ENCODE measurements at regions not wholly inside any gene's neighbourhood (a gene's known extent, or its start where the extent isn't known, plus 50 kb on each side); places are given as distances from the start of the nearest gene placed in this dataset.

GRCh38 chr11:111093061-111093460, 152.5 kb upstream of the POU2AF2 start:
- Histone ChIP-seq H3K9me3 (ENCODE audit: control insufficient read depth in 4 of 4, low read length in 3 of 4) (peaks cover 0 to 2% (median 0%) of the 10 kb centered on the region in 4 donors), H3K4me3 (ENCODE audit: low read depth in 1 of 3, low read length in 3 of 3) (no peak overlapping the region), H3K36me3 (ENCODE audit: control insufficient read depth in 4 of 4, insufficient read depth in 3 of 4, low read depth in 1 of 4, low read length in 3 of 4) (no peaks in the 10 kb centered on the region), H3K27me3 (ENCODE audit: control insufficient read depth in 4 of 4, insufficient read depth in 4 of 4, low read length in 3 of 4) (no peaks in the 10 kb centered on the region), H3K27ac (ENCODE audit: low read depth in 1 of 2, low read length in 2 of 2) (no peak overlapping the region), H3K9ac (ENCODE audit: low read depth in 1 of 2, low read length in 2 of 2) (no peak overlapping the region), H3K4me1 (ENCODE audit: control insufficient read depth in 4 of 4, insufficient read depth in 4 of 4, low read length in 3 of 4) (no peaks in the 10 kb centered on the region)
- no peak for DNase-seq (ENCODE audit: low spot score)
- 82% methylated on average over 4 of the region's 4 CpGs for WGBS
- TF ChIP-seq EGR1 (IDR thresholded peaks at IDR 0.05; ENCODE audit: low read depth in 2 of 2) (no peak), RAD21 (IDR thresholded peaks at IDR 0.05) (no peak), JUND (IDR thresholded peaks at IDR 0.05) (no peak), ZBTB33 (IDR thresholded peaks at IDR 0.05) (no peak), FOXA1 (IDR thresholded peaks at IDR 0.05) (no peak)
- TF ChIP-seq, protein P1, sequence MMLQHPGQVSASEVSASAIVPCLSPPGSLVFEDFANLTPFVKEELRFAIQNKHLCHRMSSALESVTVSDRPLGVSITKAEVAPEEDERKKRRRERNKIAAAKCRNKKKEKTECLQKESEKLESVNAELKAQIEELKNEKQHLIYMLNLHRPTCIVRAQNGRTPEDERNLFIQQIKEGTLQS (IDR thresholded peaks at IDR 0.05) = no peak

GRCh38 chr11:111091321-111091938, 154.1 kb upstream of the POU2AF2 start:
- H3K4me3 ChIP-seq (ENCODE audit: low read depth in 1 of 3, low read length in 3 of 3) = no peak overlapping the region
- TF ChIP-seq EGR1 (IDR thresholded peaks at IDR 0.05; ENCODE audit: low read depth in 2 of 2) = no peak
- no peak for TF ChIP-seq TAF1 (conservative IDR thresholded peaks at IDR 0.05)
- TF ChIP-seq RAD21 (IDR thresholded peaks at IDR 0.05) = no peak
- no peak for TF ChIP-seq SP1 (IDR thresholded peaks at IDR 0.05)
- WGBS = 65% methylated on average over 2 of the region's 2 CpGs
- H3K36me3 ChIP-seq (ENCODE audit: control insufficient read depth in 4 of 4, insufficient read depth in 3 of 4, low read depth in 1 of 4, low read length in 3 of 4) = no peaks in the 10 kb centered on the region
- no peaks in the 10 kb centered on the region for H3K4me1 ChIP-seq (ENCODE audit: control insufficient read depth in 4 of 4, insufficient read depth in 4 of 4, low read length in 3 of 4)
- no peaks in the 10 kb centered on the region for H3K27me3 ChIP-seq (ENCODE audit: control insufficient read depth in 4 of 4, insufficient read depth in 4 of 4, low read length in 3 of 4)
- H3K9me3 ChIP-seq (ENCODE audit: control insufficient read depth in 4 of 4, low read length in 3 of 4) = peaks cover 0 to 2% (median 0%) of the 10 kb centered on the region in 4 donors
- no peak overlapping the region for H3K27ac ChIP-seq (ENCODE audit: low read depth in 1 of 2, low read length in 2 of 2)
- no peak overlapping the region for H3K9ac ChIP-seq (ENCODE audit: low read depth in 1 of 2, low read length in 2 of 2)
- DNase-seq (ENCODE audit: low spot score) = no peak

DNA sequence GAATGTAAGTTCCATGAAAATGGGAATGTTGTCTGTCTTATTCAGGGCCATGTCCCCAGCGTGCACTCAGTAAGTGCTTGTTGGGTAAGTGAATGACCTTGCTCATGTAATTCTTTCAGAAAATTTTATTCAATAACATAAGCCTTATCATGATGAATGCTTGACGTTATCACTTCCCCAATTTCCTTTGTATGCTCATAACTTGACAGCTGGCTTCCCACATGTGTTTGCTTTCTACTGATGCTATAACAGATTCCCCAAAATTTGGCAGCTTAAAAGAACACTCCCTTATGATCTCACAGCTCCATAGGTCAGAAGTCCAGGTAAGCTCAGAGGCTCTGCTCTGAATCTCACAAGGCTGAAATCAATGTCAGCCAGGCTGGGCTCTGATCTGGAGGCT, 155.8 kb upstream of the POU2AF2 start:
- no peaks in the 10 kb centered on the region for H3K36me3 ChIP-seq (ENCODE audit: control insufficient read depth in 4 of 4, insufficient read depth in 3 of 4, low read depth in 1 of 4, low read length in 3 of 4)
- TF ChIP-seq FOXA2 (IDR thresholded peaks at IDR 0.05) = no peak
- TF ChIP-seq, protein P2, sequence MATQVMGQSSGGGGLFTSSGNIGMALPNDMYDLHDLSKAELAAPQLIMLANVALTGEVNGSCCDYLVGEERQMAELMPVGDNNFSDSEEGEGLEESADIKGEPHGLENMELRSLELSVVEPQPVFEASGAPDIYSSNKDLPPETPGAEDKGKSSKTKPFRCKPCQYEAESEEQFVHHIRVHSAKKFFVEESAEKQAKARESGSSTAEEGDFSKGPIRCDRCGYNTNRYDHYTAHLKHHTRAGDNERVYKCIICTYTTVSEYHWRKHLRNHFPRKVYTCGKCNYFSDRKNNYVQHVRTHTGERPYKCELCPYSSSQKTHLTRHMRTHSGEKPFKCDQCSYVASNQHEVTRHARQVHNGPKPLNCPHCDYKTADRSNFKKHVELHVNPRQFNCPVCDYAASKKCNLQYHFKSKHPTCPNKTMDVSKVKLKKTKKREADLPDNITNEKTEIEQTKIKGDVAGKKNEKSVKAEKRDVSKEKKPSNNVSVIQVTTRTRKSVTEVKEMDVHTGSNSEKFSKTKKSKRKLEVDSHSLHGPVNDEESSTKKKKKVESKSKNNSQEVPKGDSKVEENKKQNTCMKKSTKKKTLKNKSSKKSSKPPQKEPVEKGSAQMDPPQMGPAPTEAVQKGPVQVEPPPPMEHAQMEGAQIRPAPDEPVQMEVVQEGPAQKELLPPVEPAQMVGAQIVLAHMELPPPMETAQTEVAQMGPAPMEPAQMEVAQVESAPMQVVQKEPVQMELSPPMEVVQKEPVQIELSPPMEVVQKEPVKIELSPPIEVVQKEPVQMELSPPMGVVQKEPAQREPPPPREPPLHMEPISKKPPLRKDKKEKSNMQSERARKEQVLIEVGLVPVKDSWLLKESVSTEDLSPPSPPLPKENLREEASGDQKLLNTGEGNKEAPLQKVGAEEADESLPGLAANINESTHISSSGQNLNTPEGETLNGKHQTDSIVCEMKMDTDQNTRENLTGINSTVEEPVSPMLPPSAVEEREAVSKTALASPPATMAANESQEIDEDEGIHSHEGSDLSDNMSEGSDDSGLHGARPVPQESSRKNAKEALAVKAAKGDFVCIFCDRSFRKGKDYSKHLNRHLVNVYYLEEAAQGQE (IDR thresholded peaks at IDR 0.05) = no peak
- TF ChIP-seq, protein P3, sequence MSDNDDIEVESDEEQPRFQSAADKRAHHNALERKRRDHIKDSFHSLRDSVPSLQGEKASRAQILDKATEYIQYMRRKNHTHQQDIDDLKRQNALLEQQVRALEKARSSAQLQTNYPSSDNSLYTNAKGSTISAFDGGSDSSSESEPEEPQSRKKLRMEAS (IDR thresholded peaks at IDR 0.05) = no peak
- TF ChIP-seq TAF1 (conservative IDR thresholded peaks at IDR 0.05) = no peak
- TF ChIP-seq, protein P1 (IDR thresholded peaks at IDR 0.05) = no peak
- WGBS = 65% methylated on average over 2 of the region's 2 CpGs
- no peaks in the 10 kb centered on the region for H3K27me3 ChIP-seq (ENCODE audit: control insufficient read depth in 4 of 4, insufficient read depth in 4 of 4, low read length in 3 of 4)
- no peak overlapping the region for H3K4me3 ChIP-seq (ENCODE audit: low read depth in 1 of 3, low read length in 3 of 3)
- no peak overlapping the region for H3K27ac ChIP-seq (ENCODE audit: low read depth in 1 of 2, low read length in 2 of 2)
- DNase-seq (ENCODE audit: low spot score) = no peak
- no peaks in the 10 kb centered on the region for H3K4me1 ChIP-seq (ENCODE audit: control insufficient read depth in 4 of 4, insufficient read depth in 4 of 4, low read length in 3 of 4)
- H3K9ac ChIP-seq (ENCODE audit: low read depth in 1 of 2, low read length in 2 of 2) = no peak overlapping the region
- peaks cover 0 to 2% (median 0%) of the 10 kb centered on the region in 4 donors for H3K9me3 ChIP-seq (ENCODE audit: control insufficient read depth in 4 of 4, low read length in 3 of 4)
